HEK293 (cell line): ENCODE measurements at regions not wholly inside any gene's neighbourhood (a gene's known extent, or its start where the extent isn't known, plus 50 kb on each side); places are given as distances from the start of the nearest gene placed in this dataset.

ENCODE experiments used
- CTCF ChIP-seq: fragments of 450-650 bp; formaldehyde crosslinking; IDR thresholded peaks from 2 replicates; pipeline ENCODE4 v1.5.1; 2016; ENCODE audit warnings: missing biosample characterization, missing genetic modification characterization
- PATZ1 ChIP-seq: fragments of 450-650 bp; formaldehyde crosslinking; IDR thresholded peaks from 2 replicates; pipeline ENCODE4 v1.5.1; 2016; ENCODE audit warnings: missing biosample characterization, missing genetic modification characterization
- ZNF398 ChIP-seq: fragments of 450-650 bp; formaldehyde crosslinking; IDR thresholded peaks from 2 replicates; pipeline ENCODE4 v1.5.1; 2017; ENCODE audit warnings: missing biosample characterization, missing genetic modification characterization
- ZNF513 ChIP-seq: fragments of 450-650 bp; IDR thresholded peaks from 2 replicates; pipeline ENCODE4 v1.5.1; 2018; ENCODE audit warnings: missing biosample characterization, missing genetic modification characterization

- TF ChIP-seq CTCF (tag by site-specific recombination) (no peak), PATZ1 (tag by site-specific recombination) (no peak), ZNF513 (tag by site-specific recombination) (no peak), ZNF398 (no peak)
Observed at GRCh38 chr16:79658301-79659033, 57.9 kb upstream of the MAF start.
